ENCODE measurements at regions not wholly inside any gene's neighbourhood (a gene's known extent, or its start where the extent isn't known, plus 50 kb on each side); places are given as distances from the start of the nearest gene placed in this dataset.
"Not testable (repeated sequence)": the region's sequence is repeated elsewhere in the genome, so short reads cannot be mapped to it uniquely, and the experiment has no call there.

DNA sequence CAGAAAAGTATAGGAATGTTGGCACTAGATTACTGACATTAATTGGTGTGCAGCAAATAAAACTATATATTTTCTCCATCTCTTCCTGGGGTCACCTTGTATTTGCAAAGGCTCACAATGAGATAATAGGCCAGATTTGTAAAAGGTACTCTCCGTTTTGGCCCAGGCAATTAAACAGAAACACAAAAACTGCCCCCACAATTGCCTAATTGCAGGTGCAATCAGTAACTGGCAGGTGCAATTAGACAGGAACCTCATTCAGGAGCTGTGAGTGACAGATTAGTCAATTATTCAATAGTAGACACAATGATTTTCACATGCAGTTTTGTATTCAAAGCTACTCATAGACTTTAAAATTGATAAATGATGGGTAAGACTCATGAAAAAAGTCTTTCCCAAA, 451.4 kb upstream of the ID2 start:
- DNase-seq = no peak

DNA sequence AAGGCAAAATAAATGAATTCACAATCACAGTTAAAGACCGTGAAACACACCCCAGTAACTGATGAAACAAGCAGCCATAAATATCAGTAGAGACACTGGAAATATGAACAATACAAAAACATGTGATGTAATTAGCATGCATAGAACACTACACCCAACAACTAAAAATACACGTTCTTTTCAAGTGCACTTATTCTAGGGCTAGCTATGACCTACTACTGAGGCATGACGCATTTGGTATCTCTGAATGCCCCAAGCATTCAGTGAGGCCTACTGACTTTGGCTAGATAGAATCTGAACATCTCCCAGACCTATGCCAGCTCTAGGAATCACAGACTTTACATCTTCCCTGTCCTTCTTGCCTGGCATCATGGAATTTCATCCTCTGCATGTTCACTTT, 450.0 kb upstream of the ID2 start:
- no peak for DNase-seq

DNA sequence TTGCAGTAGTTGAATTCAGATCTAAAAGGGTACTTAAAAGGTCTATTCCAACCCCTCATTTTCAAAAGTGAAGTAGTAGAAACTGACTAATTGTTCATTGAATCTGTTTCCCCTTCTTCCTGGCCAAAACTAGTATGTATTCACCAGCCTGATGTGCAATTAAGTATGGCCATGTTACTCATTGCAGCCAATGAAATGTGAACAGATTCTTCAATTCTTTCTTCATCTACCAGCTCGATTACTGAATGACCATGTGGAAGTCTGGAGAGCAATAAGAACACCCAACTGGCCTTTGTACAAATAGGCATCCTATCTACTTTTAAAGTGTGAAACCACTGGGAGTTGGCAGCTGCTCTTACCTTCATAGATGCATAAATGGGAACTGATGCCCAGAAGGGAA, 449.0 kb upstream of the ID2 start:
- no peak for DNase-seq

DNA sequence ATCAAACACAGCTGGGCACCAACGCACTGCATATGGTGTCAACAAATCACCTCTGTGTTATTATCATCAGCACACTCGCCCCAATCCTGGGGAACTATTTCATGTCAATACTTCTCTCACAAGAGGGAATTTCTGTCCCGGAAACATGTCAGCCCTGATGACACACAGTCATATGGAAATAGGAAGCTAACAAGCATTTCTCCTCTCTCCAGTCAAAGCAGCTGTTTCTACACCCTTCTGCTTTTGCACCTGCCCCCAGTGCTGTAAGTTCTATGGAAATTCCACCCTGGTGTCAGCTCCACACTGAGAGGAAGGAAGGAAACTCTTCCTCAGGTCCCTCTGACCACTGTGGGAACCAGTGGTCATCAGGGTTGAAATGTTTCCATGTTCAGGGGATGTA, 447.6 kb upstream of the ID2 start:
- DNase-seq = peak; percentile 38

DNA sequence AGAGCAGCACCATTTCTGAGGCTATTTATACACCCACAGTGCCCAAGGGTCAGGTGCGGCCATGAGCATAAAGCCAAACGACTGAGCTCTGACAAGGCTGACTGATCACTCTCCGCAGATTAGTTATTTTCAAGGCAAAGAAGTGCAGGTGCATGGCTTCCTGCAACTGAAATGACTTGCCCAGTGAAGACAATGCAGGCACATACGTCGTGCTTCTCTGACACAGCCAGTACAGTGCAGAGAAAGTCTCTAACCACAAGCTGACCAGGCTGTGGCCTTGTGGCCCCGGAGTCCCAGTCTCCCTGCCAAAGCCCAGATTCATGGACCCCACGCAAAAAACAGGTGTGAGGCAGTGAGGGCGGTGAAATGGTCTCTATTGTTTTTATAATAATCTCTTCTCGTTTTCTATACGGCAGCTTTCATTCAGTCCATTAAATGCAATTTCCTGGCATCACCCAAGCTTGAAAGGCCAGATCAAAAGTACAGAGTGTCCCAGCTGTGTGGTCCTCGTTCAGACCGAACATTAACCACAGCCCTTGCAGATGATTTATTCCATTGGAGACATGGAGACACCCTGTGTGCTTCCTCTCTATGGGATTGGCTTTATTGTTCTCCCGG, 447.0 kb upstream of the ID2 start:
- peak; percentile 71 for DNase-seq

DNA sequence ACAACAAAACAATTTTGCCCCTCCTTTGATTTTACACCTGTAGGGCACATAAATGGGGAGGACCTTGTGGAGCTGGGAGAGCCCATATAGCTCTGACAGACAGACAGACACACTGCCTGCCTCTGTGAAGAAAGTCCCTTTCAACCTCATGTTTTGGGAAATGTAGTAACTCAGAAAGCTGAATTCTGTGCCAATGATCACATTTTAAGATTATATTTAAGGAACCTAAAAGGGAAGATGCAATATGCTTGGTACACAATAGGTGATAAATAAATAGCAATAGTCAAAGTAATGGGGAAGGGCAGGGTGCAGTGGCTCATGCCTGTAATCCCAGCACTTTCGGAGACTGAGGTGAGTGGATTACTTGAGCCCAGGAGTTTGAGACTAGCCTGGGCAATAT, 446.4 kb upstream of the ID2 start:
- DNase-seq = no peak

DNA sequence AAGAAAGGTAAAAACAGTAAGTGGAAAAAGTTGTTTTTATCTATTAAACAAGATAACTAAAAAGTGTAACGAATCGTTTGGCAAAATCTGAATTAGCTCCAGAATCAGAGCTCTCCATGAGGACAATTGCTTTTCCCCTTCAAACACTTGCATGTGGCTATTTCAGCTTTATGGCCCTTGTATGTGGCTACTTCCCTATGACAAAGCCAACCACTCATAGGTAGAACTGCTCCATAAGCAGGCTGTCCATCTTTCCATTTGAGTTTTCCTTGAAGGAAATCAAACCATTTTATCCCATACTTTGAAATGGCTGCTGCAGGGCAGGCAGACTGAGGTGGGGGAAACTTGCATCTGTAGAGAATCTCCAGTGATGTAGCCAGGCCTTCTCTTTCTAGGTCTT, 445.5 kb upstream of the ID2 start:
- no peak for DNase-seq

DNA sequence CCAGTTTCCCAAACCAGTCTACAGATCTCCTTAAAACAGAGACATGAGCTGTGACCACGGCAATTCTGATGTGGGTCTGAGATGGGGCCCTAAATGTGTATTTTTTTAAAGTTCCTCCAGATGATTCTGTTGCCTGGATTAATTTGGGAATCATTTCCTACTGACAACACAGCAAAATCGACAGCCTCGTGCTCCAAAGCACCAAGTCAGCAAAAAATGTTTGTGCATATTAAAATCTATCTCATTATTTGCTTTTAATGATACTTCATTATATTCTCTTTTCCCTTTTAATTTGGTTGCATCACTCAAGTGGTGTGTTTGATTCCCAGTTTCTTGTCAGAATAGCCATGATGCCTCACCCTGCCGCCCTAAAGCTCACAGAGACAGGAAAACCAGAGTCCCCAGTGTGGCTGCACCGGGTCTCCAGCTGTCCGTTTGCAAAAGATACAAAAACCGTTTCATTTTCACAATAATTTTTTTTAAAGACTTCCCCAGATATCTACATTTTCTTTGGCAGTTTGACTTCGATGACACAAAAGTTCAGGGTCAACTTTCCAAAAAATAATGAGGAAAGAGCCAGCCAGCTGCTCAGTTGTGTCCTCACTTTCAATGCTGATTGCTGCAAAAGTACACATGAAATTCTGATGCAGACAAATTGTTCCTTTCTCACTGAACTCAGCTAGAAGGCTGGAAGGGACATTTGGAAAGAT, 443.2 kb upstream of the ID2 start:
- no peak for DNase-seq

DNA sequence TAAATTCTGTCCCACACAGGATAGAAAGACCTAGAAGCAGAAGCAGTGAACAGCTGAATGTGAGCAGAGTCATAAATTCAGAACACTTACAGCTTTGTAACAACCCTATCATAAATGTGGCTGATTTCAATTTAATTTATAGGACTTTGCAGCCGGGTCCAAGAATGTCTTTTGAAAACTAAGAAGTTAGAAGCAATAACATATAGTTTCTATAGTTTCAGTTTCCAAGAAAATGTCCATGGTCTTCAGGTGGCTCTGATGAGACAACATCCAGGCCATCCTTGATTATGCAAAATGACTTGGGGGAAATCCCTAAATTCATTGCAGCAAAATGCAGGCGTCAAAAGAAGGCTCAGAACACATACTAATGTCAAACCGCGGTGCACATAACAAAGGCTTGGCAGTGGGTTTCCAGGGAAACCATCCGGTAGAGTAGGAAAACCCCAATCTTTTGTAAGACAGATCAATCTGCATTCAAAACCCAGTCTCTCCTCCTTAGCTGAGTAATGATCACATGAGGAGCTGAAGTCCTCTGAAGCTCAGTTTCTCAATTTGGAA, 442.2 kb upstream of the ID2 start:
- DNase-seq = no peak

DNA sequence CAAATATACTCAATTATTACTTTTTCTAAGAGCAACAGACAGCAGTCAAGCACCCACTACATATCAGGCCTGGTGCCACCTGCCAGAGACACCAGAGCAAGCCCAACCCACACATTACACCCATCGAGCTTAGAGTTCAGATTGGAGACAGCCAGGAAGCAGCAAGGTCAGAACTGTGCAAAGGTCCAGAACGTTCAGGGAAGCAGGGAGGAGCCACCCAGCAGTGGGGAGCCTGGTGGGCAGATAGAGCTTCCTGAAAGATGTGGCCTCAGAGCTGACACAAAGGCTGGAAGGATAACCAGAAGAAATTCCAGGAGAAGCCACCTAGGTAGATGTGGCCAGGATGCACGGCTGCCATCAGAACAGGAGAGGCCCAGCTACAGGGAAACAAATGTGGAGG, 440.5 kb upstream of the ID2 start:
- no peak for DNase-seq

DNA sequence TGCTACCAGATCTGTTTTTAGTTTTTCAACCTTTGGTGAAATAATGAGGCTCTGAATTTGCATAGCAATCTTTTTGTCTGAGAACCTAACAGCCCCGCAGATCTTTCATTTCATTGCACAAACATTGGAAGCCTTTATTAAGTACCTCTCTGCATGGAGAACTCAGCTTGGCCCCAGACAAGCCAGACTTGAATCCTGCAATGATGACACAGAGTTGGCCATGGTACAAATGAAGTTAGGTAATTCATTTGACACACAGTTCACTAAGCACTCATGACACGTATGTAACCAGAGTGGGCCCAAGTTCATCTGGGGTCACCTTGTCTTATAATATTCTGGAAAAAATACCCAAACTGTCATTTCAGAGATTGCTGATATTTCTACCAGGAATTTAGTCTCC, 439.1 kb upstream of the ID2 start:
- DNase-seq = no peak

DNA sequence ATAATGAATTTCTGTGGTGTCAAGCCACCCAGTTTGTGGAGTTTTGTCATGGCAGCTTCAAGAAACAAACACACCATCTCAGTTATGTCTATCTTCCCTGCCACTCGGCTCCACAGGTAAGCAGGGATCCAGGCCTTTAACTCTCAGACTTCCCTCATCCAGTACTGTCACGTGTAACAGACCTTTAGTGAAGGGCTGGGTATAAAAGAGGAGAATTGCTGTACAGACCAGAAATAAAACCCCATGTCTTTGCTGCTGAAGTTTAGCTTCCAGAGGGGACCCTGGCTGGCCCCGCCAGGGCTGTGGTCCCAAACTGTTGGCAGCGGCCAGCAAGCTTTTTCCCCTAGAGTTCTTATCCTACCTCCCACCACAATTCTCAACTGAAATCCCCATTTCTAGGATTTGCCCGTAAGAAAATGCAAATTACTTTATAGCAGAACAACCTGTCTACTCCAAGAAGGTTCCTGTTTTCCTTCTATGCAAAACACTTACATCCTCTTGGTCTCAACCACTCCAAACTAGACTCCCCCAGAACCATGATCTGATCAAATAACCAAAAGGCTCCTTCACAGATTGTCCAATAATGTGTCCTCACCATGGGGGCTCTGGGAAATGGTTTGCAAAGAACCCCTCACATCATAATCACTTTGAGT, 438.0 kb upstream of the ID2 start:
- DNase-seq = no peak

DNA sequence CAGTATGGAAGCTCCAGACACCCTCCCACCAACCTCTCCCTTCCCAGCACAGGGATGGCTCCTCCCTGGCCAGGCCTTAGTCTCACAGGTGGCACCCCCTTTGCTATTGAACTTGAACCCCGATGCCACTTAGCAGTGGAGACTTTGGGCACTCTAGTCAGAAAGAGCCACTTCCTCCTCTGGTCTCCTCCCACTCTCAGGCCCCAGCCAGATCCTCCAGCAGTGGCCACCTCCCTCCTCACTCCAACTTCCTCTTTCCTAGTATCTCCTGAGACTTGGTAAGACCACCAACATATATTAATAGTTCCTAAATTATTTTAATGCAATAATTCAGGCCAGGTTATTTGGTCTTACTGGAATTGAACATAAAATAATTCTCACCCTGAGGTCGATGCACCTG, 437.2 kb upstream of the ID2 start:
- DNase-seq = no peak

DNA sequence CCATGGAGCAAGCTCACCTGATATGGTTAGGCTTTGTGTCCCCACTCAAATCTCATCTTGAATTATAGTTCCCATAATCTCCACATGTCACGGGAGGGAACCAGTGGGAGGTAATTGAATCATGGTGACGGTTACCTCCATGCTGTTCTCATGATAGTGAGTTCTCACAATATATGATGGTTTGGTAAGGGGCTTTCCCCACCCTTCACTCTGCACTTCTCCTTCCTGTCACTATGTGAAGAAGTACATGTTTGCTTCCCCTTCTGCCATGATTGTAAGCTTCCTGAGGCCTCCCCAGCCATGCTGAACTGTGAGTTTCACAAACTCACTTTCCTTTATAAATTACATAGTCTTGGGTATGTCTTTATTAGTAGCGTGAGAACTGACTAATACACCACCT, 435.7 kb upstream of the ID2 start:
- no peak for DNase-seq

DNA sequence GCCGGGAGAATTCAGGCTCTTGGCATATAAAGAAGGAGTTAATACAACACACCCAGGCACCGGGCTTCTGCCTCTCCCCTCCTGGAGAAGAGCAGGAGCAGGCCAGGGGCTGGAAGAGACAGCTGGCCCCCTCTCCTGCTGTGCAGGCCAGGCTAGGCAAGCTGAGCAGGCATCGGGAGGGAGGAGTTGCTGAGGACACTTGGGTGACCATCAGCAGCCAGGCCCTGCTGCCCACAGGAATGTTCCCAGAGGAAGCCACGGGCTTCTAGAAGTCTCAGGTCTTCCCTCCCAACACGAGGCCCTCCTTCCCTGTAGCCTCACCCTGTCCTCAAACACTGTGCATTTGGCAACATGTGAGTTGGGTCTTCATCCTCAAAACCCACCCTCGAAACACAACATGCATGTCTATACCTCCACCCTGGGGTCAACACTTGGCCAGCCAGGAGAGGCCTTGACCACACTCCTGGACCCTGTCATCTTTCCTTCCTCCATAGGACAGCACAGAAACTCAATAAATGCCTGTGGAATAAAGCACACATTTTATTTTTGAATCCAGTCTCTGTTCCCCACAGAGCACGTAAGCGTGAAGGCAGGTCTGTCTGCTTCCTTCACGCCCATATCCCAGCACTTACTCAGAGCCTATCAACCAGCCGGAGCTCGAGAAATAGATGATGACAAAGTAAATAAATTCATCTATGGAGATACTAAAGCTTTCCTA, 433.8 kb upstream of the ID2 start:
- DNase-seq = no peak

DNA sequence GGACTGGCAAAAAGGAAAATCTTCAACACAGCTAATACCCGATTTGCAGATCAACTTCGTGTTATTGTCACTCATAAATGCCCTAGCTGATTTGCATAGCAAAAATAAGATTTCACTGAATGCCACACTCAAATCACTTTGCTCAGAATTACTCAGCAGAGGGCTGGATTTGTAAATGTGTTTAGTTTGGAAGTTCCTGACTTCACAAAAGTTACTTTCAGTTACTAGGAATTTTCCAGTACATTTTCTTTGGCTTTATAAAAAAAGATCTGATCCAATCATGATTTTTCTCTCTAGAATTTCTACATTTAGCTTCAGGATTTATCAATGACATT, 433.3 kb upstream of the ID2 start:
- DNase-seq = no peak

DNA sequence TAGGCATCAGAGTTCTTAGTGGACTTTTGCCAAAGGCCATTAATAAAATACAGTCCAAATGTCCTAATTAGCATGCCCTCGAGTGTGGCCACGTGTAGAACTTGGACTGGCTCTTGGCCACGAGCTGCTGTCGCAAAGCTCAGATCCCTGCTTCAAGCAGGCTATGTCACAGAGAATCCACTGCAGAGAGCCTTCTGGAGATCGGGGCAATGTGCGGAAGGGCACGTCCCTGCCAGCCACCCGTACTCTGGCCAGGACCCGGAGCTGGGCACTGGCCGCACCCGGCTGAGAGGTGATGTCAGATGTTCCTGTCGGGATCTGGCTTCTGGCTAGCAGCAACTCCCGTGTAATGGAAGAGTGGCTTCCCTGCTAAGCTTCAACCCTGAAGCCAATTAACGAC, 432.7 kb upstream of the ID2 start:
- no peak for DNase-seq

DNA sequence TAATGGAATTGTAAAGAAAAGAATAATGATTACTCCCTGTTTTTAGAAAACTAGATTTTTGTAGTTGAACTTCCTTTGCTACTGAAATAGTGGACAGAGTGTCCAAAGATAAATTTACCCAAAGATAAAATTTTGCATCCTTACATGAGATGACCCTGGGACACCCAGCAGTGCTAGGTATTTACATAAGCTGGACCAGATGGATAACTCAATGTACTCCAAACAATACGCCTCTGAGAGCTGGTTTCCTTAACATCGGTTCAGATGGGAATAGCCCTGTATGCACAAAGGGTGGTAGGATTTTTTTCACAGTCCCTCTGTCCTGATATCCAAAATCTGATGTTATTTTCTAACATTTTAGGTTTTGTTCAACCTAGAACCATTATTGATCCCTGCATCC, 432.1 kb upstream of the ID2 start:
- no peak for DNase-seq

DNA sequence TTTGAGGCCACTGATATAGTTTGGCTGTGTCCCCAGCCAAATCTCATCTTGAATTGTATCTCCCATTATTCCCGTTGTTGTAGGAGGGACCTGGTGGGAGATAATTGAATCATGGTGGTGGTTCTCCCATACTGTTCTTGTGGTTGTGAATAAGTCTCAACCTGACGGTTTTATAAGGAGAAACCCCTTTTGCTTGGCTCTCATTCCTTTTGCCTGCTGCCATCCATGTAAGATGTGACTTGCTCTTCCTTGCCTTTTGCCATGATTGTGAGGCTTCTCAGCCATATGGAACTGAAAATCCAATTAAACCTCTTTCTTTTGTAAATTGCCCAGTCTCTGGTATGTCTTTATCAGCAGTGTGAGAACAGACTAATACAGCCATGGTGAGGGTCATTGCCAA, 431.6 kb upstream of the ID2 start:
- not testable (repeated sequence) for DNase-seq

DNA sequence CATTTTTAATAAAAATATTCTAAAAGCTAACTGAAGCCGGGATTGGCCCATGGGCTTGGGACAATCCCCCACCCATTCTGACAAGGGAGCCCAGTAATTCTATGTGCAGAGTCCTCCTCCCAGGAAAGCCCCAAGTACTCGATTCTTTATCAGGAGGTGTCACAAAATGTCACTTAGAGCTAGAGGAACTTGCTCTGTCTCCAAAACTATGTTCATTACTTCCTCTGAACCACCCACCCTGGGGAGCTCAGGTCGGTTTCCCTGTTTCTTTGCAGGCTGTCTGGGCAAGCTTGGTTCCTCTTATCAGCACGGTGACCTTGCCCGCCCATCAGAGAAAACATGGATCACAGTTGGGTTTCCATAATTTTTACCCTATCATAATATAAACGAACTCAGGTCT, 430.6 kb upstream of the ID2 start:
- no peak for DNase-seq

DNA sequence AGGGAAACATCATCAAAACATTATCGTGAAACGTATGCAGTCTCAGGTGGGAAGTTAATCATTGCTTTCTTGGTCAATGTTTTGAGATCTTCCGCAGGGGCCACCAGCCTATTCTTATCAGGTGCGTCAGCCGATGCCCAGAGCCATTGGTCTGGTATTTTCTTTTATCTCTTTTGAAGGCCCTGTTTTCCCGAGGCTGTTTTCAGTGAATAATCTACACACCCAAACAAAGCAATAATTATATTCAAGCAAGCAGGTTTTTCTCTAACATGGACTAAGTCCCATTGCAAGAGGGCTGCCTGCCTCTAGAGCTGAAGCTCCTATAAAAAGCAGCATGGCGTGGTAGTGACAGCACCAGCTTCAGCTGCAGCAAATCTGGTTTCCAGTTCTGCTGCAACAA, 430.0 kb upstream of the ID2 start:
- DNase-seq = no peak

DNA sequence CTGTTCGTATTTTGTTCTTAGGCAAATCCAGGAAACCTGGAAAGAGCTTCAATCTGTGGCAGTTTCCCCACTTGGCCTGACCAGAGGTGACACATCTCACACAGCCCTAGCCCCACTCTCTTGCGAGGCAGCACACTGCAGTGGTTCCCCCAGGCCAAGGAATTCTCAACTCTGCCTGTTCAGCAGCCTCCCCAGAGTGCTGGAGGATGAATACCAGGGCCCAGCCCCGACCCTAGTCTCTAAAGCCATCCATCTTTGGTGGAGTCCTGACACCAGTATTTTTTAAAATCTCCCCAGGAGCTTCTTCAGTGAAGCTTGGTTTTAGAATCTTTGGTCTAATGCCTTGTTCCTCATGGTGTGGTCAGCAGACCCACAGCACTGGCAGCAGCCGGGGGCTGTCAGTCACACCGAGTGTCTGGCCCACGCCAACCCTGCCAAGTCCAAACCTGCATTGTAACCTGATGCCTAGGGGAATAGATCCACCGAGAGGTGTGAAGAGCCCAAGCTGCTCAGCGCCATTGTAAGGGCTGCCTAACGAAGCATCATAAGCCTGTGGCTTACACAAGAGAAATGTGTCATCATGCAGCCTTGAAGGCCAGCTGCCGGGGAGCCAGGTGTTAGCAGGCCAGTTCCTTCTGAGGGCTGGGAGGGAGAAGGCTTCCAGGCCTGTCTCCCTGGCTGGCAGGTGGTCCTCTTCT, 428.7 kb upstream of the ID2 start:
- DNase-seq = peak; percentile 88

DNA sequence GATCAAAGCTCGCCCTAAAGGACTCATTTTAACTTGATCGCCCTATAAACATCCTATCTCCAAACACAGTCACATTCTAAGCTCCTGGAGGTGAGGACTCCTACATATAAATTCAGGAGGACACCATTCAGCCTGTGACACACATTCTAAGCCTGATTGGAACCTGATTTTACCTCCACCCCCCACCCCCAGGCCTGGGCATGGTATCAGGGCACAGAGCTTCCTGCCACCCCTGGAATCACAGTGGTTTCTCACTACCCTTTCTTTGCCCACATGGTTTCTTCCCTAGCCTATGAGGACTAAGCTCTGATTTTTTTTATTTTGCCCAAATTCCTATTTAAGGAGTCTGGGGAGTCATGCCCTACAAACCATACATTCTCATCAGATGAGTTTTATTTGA, 428.1 kb upstream of the ID2 start:
- DNase-seq = no peak

Data from NCI-H345 (cell line).